Limb (tissue), 2 donors: ENCODE measurements at regions not wholly inside any gene's neighbourhood (a gene's known extent, or its start where the extent isn't known, plus 50 kb on each side); places are given as distances from the start of the nearest gene placed in this dataset.

Experiments
- DNase-seq, 2 donors: peaks; one replicate each; pipeline ENCODE4 v3.0.0-alpha.2; 2016; ENCODE audit errors: extremely low spot score in 2 of 2

- no peak for DNase-seq
Measured at GRCh38 chr5:10853154-10853553, 92.1 kb upstream of the DAP start.

DNA sequence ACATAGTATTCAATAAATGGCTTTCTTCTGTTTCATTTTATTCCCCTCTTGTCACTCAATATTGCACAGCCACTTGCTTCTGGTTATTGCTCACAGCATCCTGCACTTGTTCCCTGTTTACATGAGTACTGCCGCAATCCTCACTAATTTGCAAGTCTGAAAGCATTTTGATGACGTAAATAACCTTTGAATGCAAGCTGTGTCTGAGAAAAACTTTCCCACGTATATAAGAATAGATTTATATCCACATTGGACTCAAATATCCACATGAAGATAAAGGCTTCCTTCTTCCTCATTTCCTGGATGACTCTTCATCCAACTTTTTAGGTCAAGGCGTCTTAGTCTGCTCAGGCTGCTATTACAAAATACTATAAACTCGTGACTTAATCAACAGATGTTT, 88.2 kb upstream of the DAP start:
- no peak for DNase-seq

DNA sequence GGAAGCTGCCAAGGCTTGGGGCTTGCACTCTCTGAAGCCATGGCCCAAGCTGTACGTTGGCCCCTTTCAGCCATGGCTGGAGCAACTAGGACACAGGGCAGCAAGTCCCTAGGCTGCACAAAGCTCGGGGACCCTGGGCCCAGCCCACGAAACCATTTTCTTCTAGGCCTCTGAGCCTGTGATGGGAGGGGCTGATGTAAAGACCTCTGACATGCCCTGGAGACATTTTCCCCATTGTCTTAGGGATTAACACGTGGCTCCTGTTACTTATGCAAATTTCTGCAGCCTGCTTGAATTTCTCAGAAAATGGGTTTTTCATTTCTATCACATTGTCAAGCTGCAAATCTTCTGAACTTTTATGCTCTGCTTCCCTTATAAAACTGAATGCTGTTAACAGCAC, 83.0 kb upstream of the DAP start:
- no peak for DNase-seq

GRCh38 chr5:10842823-10843222, 81.8 kb upstream of the DAP start:
- DNase-seq: no peak

GRCh38 chr5:10839916-10840599, 79.0 kb upstream of the DAP start:
- DNase-seq: no peak

- no peak for DNase-seq
Measured at GRCh38 chr5:10839118-10839517, 78.1 kb upstream of the DAP start.

- DNase-seq: no peak
Measured at GRCh38 chr5:10838038-10838437, 77.0 kb upstream of the DAP start.

- DNase-seq: no peak
Measured at GRCh38 chr5:10836986-10837385, 76.0 kb upstream of the DAP start.

- DNase-seq: no peak
Measured at GRCh38 chr5:10834695-10835094, 73.7 kb upstream of the DAP start.

DNA sequence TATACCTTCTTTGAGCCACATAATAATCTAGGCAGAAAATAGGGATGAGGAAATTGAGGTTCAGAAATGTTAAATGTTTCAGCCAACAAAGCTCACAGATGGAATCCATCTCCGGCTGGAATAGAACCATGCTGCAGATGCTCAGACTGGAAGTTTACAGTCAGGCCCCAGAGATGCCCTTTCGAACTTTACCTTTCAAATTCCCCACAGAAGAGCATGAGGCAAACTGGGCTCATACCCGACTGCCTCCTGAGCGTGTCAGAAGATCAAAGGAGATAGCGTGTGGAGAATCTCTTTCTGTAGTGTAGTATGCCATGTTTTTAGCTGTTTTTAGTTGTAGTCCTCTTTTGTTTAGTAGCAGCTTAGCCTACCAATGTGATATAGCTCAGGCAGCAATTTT, 72.0 kb upstream of the DAP start:
- peak in 1 of 2 donors; percentile 25 for DNase-seq

- no peak for DNase-seq
Measured at GRCh38 chr5:10832421-10832820, 71.4 kb upstream of the DAP start.

DNA sequence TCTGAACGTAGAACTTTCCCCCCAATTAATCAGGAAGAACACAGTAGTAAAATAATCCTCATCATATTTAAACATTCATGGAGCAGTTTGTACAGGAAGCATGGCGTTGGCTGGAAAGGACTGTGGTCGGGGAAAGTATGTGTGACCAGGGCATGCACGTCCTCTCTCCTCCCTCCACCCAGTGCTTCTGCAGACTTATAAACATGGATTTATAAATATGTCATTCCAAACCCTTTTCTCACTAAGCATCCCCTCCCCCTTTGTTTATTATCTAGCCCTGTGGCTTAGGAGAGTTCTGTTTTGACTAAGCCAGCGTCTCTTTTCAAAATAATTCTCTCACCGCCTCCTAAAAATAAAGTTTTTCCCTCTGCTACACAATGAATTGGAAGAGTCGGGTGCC, 70.4 kb upstream of the DAP start:
- DNase-seq: no peak

- DNase-seq: no peak
Measured at GRCh38 chr5:10828241-10828640, 67.2 kb upstream of the DAP start.

DNA sequence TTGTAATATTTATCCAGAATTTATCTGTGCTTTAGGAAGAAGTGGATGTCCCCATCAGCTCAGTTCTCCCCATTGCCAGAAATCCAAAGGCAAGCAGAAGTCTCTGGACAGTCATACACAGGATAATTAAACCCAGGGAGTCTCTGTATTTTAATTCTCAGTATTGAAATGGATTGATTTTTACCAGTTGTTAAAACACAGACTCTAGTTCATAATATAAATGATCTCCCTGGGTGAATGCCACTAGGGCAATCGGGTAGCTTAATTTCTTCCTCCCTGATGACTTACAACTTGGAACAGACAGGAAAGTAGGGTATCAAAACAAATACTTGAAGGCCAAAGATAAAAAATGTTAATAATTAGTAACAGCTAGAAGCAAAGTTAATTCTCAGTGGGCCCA, 66.5 kb upstream of the DAP start:
- DNase-seq: no peak

DNA sequence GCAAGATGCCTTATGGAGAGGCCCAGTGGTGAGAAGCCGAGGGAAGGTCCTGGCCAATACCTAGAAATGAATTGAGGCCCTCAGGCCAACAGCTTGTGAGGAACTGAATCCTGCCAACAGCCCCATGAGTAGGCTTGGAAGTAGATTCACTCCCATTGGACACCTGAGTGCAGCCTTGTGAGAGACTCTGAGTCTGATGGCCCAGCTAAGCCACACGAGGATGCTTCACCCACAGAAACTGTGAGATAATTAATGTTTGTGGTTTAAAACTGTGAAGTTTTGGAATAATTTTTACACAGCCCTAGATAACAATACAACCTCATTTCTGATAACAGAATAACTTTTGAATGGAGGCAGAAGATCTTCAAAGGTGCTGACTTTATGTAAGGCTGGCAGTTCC, 65.9 kb upstream of the DAP start:
- no peak for DNase-seq

- no peak for DNase-seq
Measured at GRCh38 chr5:10825897-10826644, 65.0 kb upstream of the DAP start.

GRCh38 chr5:10812218-10812617, 51.2 kb upstream of the DAP start:
- DNase-seq: no peak
